IMR-90 (cell line): ENCODE measurements at regions not wholly inside any gene's neighbourhood (a gene's known extent, or its start where the extent isn't known, plus 50 kb on each side); places are given as distances from the start of the nearest gene placed in this dataset.

ENCODE experiments used
- ATAC-seq: fragments of 200-7000 bp; cut with Tn5 transposase; 2 replicates; pipeline ENCODE4 v1.9.1; 2020; ENCODE audit warnings: low read depth, mild to moderate bottlenecking, moderate library complexity
- BruUV-seq: library from RNA; stranded (reverse); fragments of 400-500 nt; replicated peaks from 2 replicates; lab custom pipeline; 2021; lab: Mats Ljungman, UMichigan
- CTCF ChIA-PET: fragments of 300-600 bp; formaldehyde crosslinking; extraction: SDS; loops from one replicate; lab custom pipeline; 2021; ENCODE audit warnings: antibody characterized with exemption; lab: Yijun Ruan, JAX
- POLR2A ChIA-PET: fragments of 300-600 bp; sonication (Branson Sonifier 250); formaldehyde crosslinking; loops from one replicate; lab custom pipeline; 2022; ENCODE audit warnings: antibody characterized with exemption; ENCODE audit not compliant: unreplicated experiment; lab: Charles Lee
- DNase-seq: peaks from one replicate; pipeline ENCODE4 v3.0.0; 2013
- H2AFZ ChIP-seq: replicated peaks from 2 replicates; pipeline ENCODE3; 2013; ENCODE audit warnings: low read length, mild to moderate bottlenecking; ENCODE audit not compliant: poor library complexity
- H2AK5ac ChIP-seq: 2 replicates; pipeline ENCODE4 v1.6.1; 2013; ENCODE audit warnings: low read depth, low read length, inconsistent platforms
- H2AK9ac ChIP-seq: replicated peaks from 2 replicates; pipeline ENCODE3; 2013; ENCODE audit warnings: mild to moderate bottlenecking, low read depth, low read length, moderate library complexity; ENCODE audit not compliant: poor library complexity
- H2BK120ac ChIP-seq: 2 replicates; pipeline ENCODE4 v1.6.1; 2013; ENCODE audit warnings: low read depth, low read length, inconsistent platforms
- H2BK15ac ChIP-seq: 3 replicates; pipeline ENCODE4 v1.6.1; 2013; ENCODE audit warnings: low read depth, low read length, inconsistent platforms
- H2BK20ac ChIP-seq: 2 replicates; pipeline ENCODE4 v1.6.1; 2013; ENCODE audit warnings: low read depth, mild to moderate bottlenecking, inconsistent platforms, low read length, moderate library complexity
- H2BK5ac ChIP-seq: 2 replicates; pipeline ENCODE4 v1.6.1; 2013; ENCODE audit warnings: mild to moderate bottlenecking, low read depth, low read length, inconsistent platforms; ENCODE audit not compliant: poor library complexity, severe bottlenecking
- H3K14ac ChIP-seq: replicated peaks from 2 replicates; pipeline ENCODE4 v1.6.1; 2013; ENCODE audit warnings: low read depth, low read length, inconsistent platforms
- H3K18ac ChIP-seq: 2 replicates; pipeline ENCODE4 v1.6.1; 2013; ENCODE audit warnings: low read depth, low read length, control low read depth
- H3K23ac ChIP-seq: 2 replicates; pipeline ENCODE4 v1.6.1; 2013; ENCODE audit warnings: low read depth, low read length, inconsistent platforms
- H3K27ac ChIP-seq: 2 replicates; pipeline ENCODE4 v1.5.1; 2013; ENCODE audit warnings: mild to moderate bottlenecking, control low read depth, low read length; ENCODE audit not compliant: insufficient read depth
- H3K27me3 ChIP-seq: 2 replicates; pipeline ENCODE4 v1.6.1; 2013; ENCODE audit warnings: low read length; ENCODE audit not compliant: control insufficient read depth, insufficient read depth
- H3K36me3 ChIP-seq: 2 replicates; pipeline ENCODE4 v1.6.1; 2013; ENCODE audit warnings: low read length, mixed read lengths; ENCODE audit not compliant: control insufficient read depth, insufficient read depth
- H3K4ac ChIP-seq: 2 replicates; pipeline ENCODE4 v1.6.1; 2013; ENCODE audit warnings: low read depth, low read length, inconsistent platforms
- H3K4me1 ChIP-seq: 2 replicates; pipeline ENCODE4 v1.6.1; 2013; ENCODE audit warnings: low read length, mixed read lengths; ENCODE audit not compliant: control insufficient read depth, insufficient read depth
- H3K4me2 ChIP-seq: 2 replicates; pipeline ENCODE4 v1.6.1; 2013; ENCODE audit warnings: low read depth, mild to moderate bottlenecking, control low read depth, low read length, moderate library complexity
- H3K4me3 ChIP-seq: 2 replicates; pipeline ENCODE4 v1.5.1; 2013; ENCODE audit warnings: low read depth, mild to moderate bottlenecking, control low read depth, low read length, moderate library complexity; ENCODE audit not compliant: insufficient read depth
- H3K56ac ChIP-seq: 2 replicates; pipeline ENCODE4 v1.6.1; 2013; ENCODE audit warnings: low read length, inconsistent platforms; ENCODE audit not compliant: insufficient read depth; ENCODE audit errors: extremely low read depth
- H3K79me1 ChIP-seq, 2 experiments: 2 replicates each; pipeline ENCODE4 v1.6.1; 2013; ENCODE audit warnings: low read length in 2 of 2, inconsistent platforms in 1 of 2, low read depth in 1 of 2
- H3K9ac ChIP-seq: 2 replicates; pipeline ENCODE4 v1.6.1; 2013; ENCODE audit warnings: low read depth, low read length, control low read depth
- H3K9me1 ChIP-seq: 2 replicates; pipeline ENCODE4 v1.6.1; 2013; ENCODE audit warnings: low read length, inconsistent platforms; ENCODE audit not compliant: insufficient read depth
- H3K9me3 ChIP-seq: 2 replicates; pipeline ENCODE4 v1.6.1; 2013; ENCODE audit warnings: low read length; ENCODE audit not compliant: control insufficient read depth, insufficient read depth
- H4K20me1 ChIP-seq: 2 replicates; pipeline ENCODE4 v1.6.1; 2013; ENCODE audit warnings: low read length, inconsistent platforms; ENCODE audit not compliant: insufficient read depth
- H4K5ac ChIP-seq: 2 replicates; pipeline ENCODE4 v1.6.1; 2013; ENCODE audit warnings: mild to moderate bottlenecking, low read depth, low read length, control low read depth
- H4K8ac ChIP-seq, 2 experiments: 2 replicates each; pipeline ENCODE4 v1.6.1; 2013; ENCODE audit warnings: low read depth in 2 of 2, low read length in 2 of 2, control low read depth in 1 of 2, inconsistent platforms in 1 of 2
- H4K91ac ChIP-seq: 2 replicates; pipeline ENCODE4 v1.6.1; 2013; ENCODE audit warnings: low read depth, low read length, inconsistent platforms; ENCODE audit not compliant: insufficient read depth
- BHLHE40 ChIP-seq: fragments of 150-350 bp; IDR thresholded peaks from 2 replicates; pipeline ENCODE4 v1.6.1; 2016; ENCODE audit warnings: mild to moderate bottlenecking, low read depth, low read length
- CEBPB ChIP-seq: IDR thresholded peaks from 2 replicates; pipeline ENCODE4 v1.6.1; 2012; ENCODE audit warnings: low read depth, low read length, improper control_type of control experiment
- CHD1 ChIP-seq: IDR thresholded peaks from 2 replicates; pipeline ENCODE4 v1.6.1; 2012; ENCODE audit warnings: low read depth, low read length, improper control_type of control experiment
- MAFK ChIP-seq: IDR thresholded peaks from 2 replicates; pipeline ENCODE4 v1.6.1; 2012; ENCODE audit warnings: low read depth, low read length, improper control_type of control experiment
- MAZ ChIP-seq: IDR thresholded peaks from 2 replicates; pipeline ENCODE4 v1.6.1; 2012; ENCODE audit warnings: low read depth, mild to moderate bottlenecking, low read length, improper control_type of control experiment, moderate library complexity, borderline replicate concordance
- MXI1 ChIP-seq: IDR thresholded peaks from 2 replicates; pipeline ENCODE4 v1.6.1; 2012; ENCODE audit warnings: low read depth, mild to moderate bottlenecking, low read length, moderate library complexity, borderline replicate concordance
- NFE2L2 ChIP-seq: fragments of 150-350 bp; IDR thresholded peaks from 2 replicates; pipeline ENCODE4 v1.6.1; 2016; ENCODE audit warnings: low read depth, mild to moderate bottlenecking, low read length
- POLR2A ChIP-seq: IDR thresholded peaks from 2 replicates; pipeline ENCODE4 v1.6.1; 2012; ENCODE audit warnings: mild to moderate bottlenecking, low read depth, low read length
- RFX5 ChIP-seq: IDR thresholded peaks from 2 replicates; pipeline ENCODE4 v1.8.0; 2012; ENCODE audit warnings: low read depth, mild to moderate bottlenecking, low read length, moderate library complexity
- SMC3 ChIP-seq: fragments of 150-350 bp; IDR thresholded peaks from 2 replicates; pipeline ENCODE4 v1.6.1; 2016; ENCODE audit warnings: low read depth, mild to moderate bottlenecking, antibody characterized with exemption, low read length, moderate library complexity
- dilution Hi-C: fragments of 300-500 bp; cut with HindIII; formaldehyde crosslinking; loops from one replicate; pipeline ENCODE4 v1.14.3; 2018; ENCODE audit warnings: low sequenced_read_pairs; ENCODE audit not compliant: unreplicated experiment
- in situ Hi-C: fragments of 300-500 bp; cut with MboI; formaldehyde crosslinking; loops from 3 replicates; pipeline ENCODE4 v1.14.3; 2019; ENCODE audit warnings: low sequenced_read_pairs, inconsistent platforms, mixed read lengths
- intact Hi-C: fragments of 100-400 bp; cut with micrococcal nuclease; formaldehyde crosslinking; loops from 2 replicates; pipeline ENCODE4 v1.10.0; 2022
- TF ChIP-seq, protein P1 (sequence below): fragments of 150-350 bp; IDR thresholded peaks from 2 replicates; pipeline ENCODE4 v1.6.1; 2016; ENCODE audit warnings: low read depth, mild to moderate bottlenecking, low read length, moderate library complexity, borderline replicate concordance
- TF ChIP-seq, protein P2 (sequence below): conservative IDR thresholded peaks from 2 replicates; pipeline ENCODE4 v1.5.1; 2012; ENCODE audit warnings: mild to moderate bottlenecking, low read depth, low read length, improper control_type of control experiment
- TF ChIP-seq, protein P3 (sequence below): fragments of 150-350 bp; IDR thresholded peaks from 2 replicates; pipeline ENCODE4 v1.6.1; 2017; ENCODE audit warnings: mild to moderate bottlenecking, antibody characterized with exemption, low read length, low read depth

DNA sequence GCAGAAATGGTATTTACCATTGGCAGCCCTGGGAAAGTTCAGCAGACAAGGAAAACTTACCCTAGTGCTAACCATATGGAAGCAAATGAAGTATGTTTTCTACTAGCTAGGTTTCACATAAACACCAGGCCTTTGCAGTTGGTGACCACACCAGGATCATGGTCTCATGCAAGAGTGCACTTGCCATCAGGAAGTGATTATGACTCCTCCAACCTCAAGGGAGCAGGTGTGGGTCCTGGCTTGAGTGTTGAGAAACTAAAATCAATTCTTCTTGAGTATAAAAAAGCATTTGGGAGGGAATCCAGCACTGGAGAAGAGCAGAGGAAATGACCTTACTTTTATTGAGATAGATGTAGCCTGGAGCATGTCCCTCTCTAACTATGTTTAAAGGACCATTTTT is 56.8 kb upstream of the SPAG16 start:
- Histone ChIP-seq H3K9me1 (no peaks in the 10 kb centered on the region), H3K23ac (no peak overlapping the region), H3K9me3 (no peaks in the 10 kb centered on the region), H4K20me1 (no peaks in the 10 kb centered on the region), H2BK120ac (no peak overlapping the region), H3K4me2 (no peak overlapping the region), H3K27ac (no peak overlapping the region), H3K27me3 (no peaks in the 10 kb centered on the region), H2AK9ac (no peak overlapping the region), H3K56ac (no peak overlapping the region), H4K5ac (no peak overlapping the region), H3K36me3 (no peaks in the 10 kb centered on the region), H3K9ac (no peak overlapping the region), H2BK15ac (no peak overlapping the region), H3K18ac (no peak overlapping the region), H3K14ac (no peak overlapping the region), H3K79me1 (no peaks in the 10 kb centered on the region), H2AK5ac (no peak overlapping the region), H4K8ac (no peak overlapping the region), H3K4me1 (no peaks in the 10 kb centered on the region), H4K91ac (no peak overlapping the region), H3K4ac (no peak overlapping the region), H2BK5ac (no peak overlapping the region), H2BK20ac (no peak overlapping the region), H3K4me3 (no peak overlapping the region), H2AFZ (no peak overlapping the region)
- dilution Hi-C loops (no loop called here), intact Hi-C loops (no loop called here), in situ Hi-C loops (no loop called here)
- POLR2A ChIA-PET, result no interaction called here
- CTCF ChIA-PET, result no interaction called here
- no TSS peak for BruUV-seq
- TF ChIP-seq, protein P1, sequence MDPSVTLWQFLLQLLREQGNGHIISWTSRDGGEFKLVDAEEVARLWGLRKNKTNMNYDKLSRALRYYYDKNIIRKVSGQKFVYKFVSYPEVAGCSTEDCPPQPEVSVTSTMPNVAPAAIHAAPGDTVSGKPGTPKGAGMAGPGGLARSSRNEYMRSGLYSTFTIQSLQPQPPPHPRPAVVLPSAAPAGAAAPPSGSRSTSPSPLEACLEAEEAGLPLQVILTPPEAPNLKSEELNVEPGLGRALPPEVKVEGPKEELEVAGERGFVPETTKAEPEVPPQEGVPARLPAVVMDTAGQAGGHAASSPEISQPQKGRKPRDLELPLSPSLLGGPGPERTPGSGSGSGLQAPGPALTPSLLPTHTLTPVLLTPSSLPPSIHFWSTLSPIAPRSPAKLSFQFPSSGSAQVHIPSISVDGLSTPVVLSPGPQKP, result no peak
- TF ChIP-seq, protein P2, sequence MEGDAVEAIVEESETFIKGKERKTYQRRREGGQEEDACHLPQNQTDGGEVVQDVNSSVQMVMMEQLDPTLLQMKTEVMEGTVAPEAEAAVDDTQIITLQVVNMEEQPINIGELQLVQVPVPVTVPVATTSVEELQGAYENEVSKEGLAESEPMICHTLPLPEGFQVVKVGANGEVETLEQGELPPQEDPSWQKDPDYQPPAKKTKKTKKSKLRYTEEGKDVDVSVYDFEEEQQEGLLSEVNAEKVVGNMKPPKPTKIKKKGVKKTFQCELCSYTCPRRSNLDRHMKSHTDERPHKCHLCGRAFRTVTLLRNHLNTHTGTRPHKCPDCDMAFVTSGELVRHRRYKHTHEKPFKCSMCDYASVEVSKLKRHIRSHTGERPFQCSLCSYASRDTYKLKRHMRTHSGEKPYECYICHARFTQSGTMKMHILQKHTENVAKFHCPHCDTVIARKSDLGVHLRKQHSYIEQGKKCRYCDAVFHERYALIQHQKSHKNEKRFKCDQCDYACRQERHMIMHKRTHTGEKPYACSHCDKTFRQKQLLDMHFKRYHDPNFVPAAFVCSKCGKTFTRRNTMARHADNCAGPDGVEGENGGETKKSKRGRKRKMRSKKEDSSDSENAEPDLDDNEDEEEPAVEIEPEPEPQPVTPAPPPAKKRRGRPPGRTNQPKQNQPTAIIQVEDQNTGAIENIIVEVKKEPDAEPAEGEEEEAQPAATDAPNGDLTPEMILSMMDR, result no peak
- TF ChIP-seq POLR2A, result no peak
- TF ChIP-seq RFX5, result no peak
- TF ChIP-seq, protein P3, sequence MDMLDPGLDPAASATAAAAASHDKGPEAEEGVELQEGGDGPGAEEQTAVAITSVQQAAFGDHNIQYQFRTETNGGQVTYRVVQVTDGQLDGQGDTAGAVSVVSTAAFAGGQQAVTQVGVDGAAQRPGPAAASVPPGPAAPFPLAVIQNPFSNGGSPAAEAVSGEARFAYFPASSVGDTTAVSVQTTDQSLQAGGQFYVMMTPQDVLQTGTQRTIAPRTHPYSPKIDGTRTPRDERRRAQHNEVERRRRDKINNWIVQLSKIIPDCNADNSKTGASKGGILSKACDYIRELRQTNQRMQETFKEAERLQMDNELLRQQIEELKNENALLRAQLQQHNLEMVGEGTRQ, result no peak
- no peak for TF ChIP-seq CHD1
- no peak for TF ChIP-seq SMC3
- no peak for TF ChIP-seq NFE2L2
- no peak for TF ChIP-seq MXI1
- TF ChIP-seq MAZ, result no peak
- no peak for TF ChIP-seq BHLHE40
- TF ChIP-seq CEBPB, result no peak
- no peak for TF ChIP-seq MAFK
- no peak for ATAC-seq
- no peak for DNase-seq
